CD4-positive, CD25-positive, alpha-beta regulatory T cell (primary cell): ENCODE measurements at regions not wholly inside any gene's neighbourhood (a gene's known extent, or its start where the extent isn't known, plus 50 kb on each side); places are given as distances from the start of the nearest gene placed in this dataset.

Experiments used
- ATAC-seq, 2 donors: fragments of 150-1000 bp; cut with Tn5 transposase; one replicate each; pipeline ENCODE4 v1.10.0; 2021; ENCODE audit warnings: low read depth in 2 of 2, moderate number of reproducible peaks in 2 of 2, moderate library complexity in 1 of 2
- DNase-seq, 3 donors: peaks; one replicate each; pipeline versions ENCODE4 v3.0.0 to v3.0.0-alpha.2; 2012 to 2022; ENCODE audit warnings: mixed read lengths in 1 of 3
- H3K27ac ChIP-seq: one replicate; pipeline ENCODE4 v1.7.0; 2013; ENCODE audit warnings: mild to moderate bottlenecking, low read length; ENCODE audit not compliant: insufficient read depth, poor library complexity, severe bottlenecking
- H3K27me3 ChIP-seq: one replicate; pipeline ENCODE4 v1.7.0; 2013; ENCODE audit warnings: low read length; ENCODE audit not compliant: control insufficient read depth, insufficient read depth
- H3K36me3 ChIP-seq: one replicate; pipeline ENCODE4 v1.7.0; 2013; ENCODE audit warnings: mild to moderate bottlenecking, low read length, moderate library complexity; ENCODE audit not compliant: control insufficient read depth, insufficient read depth
- H3K4me1 ChIP-seq: 2 replicates; pipeline ENCODE4 v1.7.0; 2013; ENCODE audit warnings: mild to moderate bottlenecking, low read length; ENCODE audit not compliant: insufficient read depth, control insufficient read depth, poor library complexity, severe bottlenecking
- H3K4me3 ChIP-seq: one replicate; pipeline ENCODE4 v1.7.0; 2013; ENCODE audit warnings: low read depth, mild to moderate bottlenecking, low read length, moderate library complexity
- H3K9me3 ChIP-seq, 2 experiments: 1 replicate in 1 of 2; 2 replicates in 1 of 2; pipeline ENCODE4 v1.7.0; 2013; ENCODE audit warnings: low read length in 2 of 2, mild to moderate bottlenecking in 1 of 2, moderate library complexity in 1 of 2; ENCODE audit not compliant: control insufficient read depth in 2 of 2
- H3K27ac Mint-ChIP-seq, 3 donors: one replicate each; pipeline ENCODE4 v1.8.0; 2020 to 2022; ENCODE audit warnings: mild to moderate bottlenecking in 3 of 3, mixed read lengths in 3 of 3, moderate library complexity in 2 of 3
- H3K27me3 Mint-ChIP-seq: one replicate; pipeline ENCODE4 v1.8.0; 2022; ENCODE audit warnings: mild to moderate bottlenecking, mixed read lengths
- H3K36me3 Mint-ChIP-seq: one replicate; pipeline ENCODE4 v1.8.0; 2020; ENCODE audit warnings: mixed read lengths
- H3K4me1 Mint-ChIP-seq, 4 donors: one replicate each; pipeline ENCODE4 v1.8.0; 2020 to 2022; ENCODE audit warnings: mixed read lengths in 4 of 4, mild to moderate bottlenecking in 1 of 4
- H3K4me3 Mint-ChIP-seq, 4 donors: one replicate each; pipeline ENCODE4 v1.8.0; 2020 to 2022; ENCODE audit warnings: mild to moderate bottlenecking in 4 of 4, mixed read lengths in 4 of 4, moderate library complexity in 3 of 4
- H3K9me3 Mint-ChIP-seq, 7 donors: one replicate each; pipeline ENCODE4 v1.8.0; 2020 to 2022; ENCODE audit warnings: mixed read lengths in 7 of 7, mild to moderate bottlenecking in 3 of 7, moderate library complexity in 2 of 7

DNA sequence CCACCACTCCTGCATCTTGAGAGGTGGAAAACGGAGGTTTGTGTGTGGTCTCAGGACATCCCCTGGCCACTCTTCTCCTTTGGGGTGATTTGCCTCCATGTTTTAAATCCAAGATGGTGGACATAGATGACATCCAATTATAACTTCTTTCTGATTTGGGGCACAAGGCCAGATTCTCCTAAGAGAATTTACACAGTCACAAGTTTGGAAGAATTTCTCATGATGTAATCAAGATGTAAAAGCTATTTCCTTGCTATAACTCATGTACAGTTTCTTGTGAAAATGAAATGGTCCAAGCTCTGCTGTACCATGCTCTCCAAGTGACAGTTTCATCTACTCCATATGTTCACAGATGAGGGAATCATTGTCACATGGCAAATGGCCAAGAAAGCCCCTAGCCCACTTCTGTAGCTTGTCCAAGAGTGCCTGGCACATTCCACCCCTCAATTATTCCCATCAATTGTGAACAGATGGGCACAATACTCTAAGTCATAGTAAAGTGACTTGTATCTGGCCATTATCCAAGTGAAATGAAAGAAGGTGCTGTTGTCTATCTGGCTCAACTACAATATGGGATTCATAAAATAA, 134.6 kb upstream of the ROPN1 start:
- ATAC-seq (no peak), DNase-seq (no peak)
- H3K36me3 ChIP-seq: no peaks in the 10 kb centered on the region
- no peak overlapping the region for H3K27ac ChIP-seq
- H3K9me3 ChIP-seq: no peaks in the 10 kb centered on the region
- no peaks in the 10 kb centered on the region for H3K4me1 Mint-ChIP-seq
- no peaks in the 10 kb centered on the region for H3K4me1 ChIP-seq
- no peak overlapping the region for H3K27ac Mint-ChIP-seq
- H3K27me3 Mint-ChIP-seq: peaks cover 6% of the 10 kb centered on the region
- no peaks in the 10 kb centered on the region for H3K36me3 Mint-ChIP-seq
- H3K4me3 ChIP-seq: no peak overlapping the region
- H3K4me3 Mint-ChIP-seq: no peak overlapping the region
- H3K27me3 ChIP-seq: peaks cover 9% of the 10 kb centered on the region
- H3K9me3 Mint-ChIP-seq: no peaks in the 10 kb centered on the region

DNA sequence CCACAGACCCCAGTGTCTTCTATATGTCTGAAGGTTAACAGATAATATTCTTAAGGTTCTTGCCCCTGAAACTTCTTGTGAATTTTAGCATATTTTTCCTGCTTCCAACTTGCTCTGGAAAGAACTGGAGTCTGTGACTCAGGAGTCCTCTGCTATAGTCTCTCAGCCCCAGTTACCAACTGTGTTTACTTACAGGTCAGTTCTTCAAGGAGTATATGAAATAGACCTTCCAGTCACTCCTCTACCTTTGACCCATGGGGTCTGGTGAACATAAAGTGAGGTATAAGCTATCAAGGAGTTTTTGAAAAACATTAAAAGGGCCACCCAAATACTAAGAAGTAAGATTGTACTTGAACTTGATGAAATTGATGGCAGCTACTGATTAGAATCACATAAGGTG, 139.2 kb upstream of the ROPN1 start:
- no peaks in the 10 kb centered on the region for H3K9me3 Mint-ChIP-seq
- no peaks in the 10 kb centered on the region for H3K9me3 ChIP-seq
- H3K4me3 Mint-ChIP-seq: no peak overlapping the region
- no peaks in the 10 kb centered on the region for H3K4me1 ChIP-seq
- no peak overlapping the region for H3K27ac ChIP-seq
- DNase-seq (no peak), ATAC-seq (no peak)
- H3K27ac Mint-ChIP-seq: no peak overlapping the region
- peaks cover 6% of the 10 kb centered on the region for H3K27me3 ChIP-seq
- no peak overlapping the region for H3K4me3 ChIP-seq
- H3K4me1 Mint-ChIP-seq: no peaks in the 10 kb centered on the region
- H3K36me3 ChIP-seq: no peaks in the 10 kb centered on the region
- H3K27me3 Mint-ChIP-seq: peaks cover under 1% of the 10 kb centered on the region
- no peaks in the 10 kb centered on the region for H3K36me3 Mint-ChIP-seq

DNA sequence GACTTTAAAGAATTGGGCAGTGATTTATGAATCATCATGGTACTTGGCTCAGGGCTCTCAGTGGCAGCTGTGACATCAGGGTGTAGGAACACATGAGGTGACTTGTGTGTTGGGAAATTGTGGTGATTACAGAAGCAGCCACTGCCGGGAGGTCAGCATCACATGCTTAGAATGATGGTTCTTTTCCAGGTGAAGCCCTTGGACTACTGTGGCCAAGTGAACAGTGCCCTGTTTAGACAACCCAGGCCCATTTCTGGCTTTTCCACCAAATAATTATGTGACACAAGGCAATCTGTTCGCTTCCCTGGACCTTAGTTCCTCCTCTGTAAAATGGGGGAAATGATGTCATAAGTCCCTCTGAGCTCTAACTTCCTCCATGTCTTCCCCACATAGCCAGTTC, 139.7 kb upstream of the ROPN1 start:
- no peaks in the 10 kb centered on the region for H3K36me3 Mint-ChIP-seq
- H3K9me3 ChIP-seq: no peaks in the 10 kb centered on the region
- no peaks in the 10 kb centered on the region for H3K9me3 Mint-ChIP-seq
- no peaks in the 10 kb centered on the region for H3K4me1 ChIP-seq
- no peak for ATAC-seq
- no peak overlapping the region for H3K4me3 Mint-ChIP-seq
- H3K4me3 ChIP-seq: no peak overlapping the region
- no peak overlapping the region for H3K27ac ChIP-seq
- no peaks in the 10 kb centered on the region for H3K4me1 Mint-ChIP-seq
- no peak for DNase-seq
- H3K27ac Mint-ChIP-seq: no peak overlapping the region
- H3K27me3 Mint-ChIP-seq: no peaks in the 10 kb centered on the region
- no peaks in the 10 kb centered on the region for H3K36me3 ChIP-seq
- peaks cover 6% of the 10 kb centered on the region for H3K27me3 ChIP-seq

DNA sequence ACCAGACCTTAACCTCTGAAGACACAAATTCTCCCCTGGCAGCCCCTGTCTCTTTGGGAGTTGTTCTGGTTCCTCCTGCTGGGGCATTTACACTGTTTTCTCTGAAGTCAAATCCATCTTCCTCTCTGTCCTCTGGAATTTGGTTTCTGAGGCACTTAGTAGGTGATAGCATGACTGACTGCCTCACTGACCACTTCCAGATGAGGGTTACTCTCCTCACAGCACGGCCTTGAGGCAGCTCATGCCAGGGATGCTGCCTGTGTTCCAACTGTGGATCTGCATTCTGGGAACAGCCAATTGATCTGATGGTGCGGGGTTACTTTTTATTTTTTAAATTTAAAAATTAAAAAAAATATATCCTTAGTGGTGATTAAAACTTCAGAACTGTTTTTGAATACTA, 140.9 kb upstream of the ROPN1 start:
- Mint-ChIP-seq H3K4me1 (no peaks in the 10 kb centered on the region), H3K9me3 (peaks cover 0 to 1% (median 0%) of the 10 kb centered on the region in 7 donors), H3K4me3 (no peak overlapping the region), H3K27me3 (no peaks in the 10 kb centered on the region), H3K27ac (no peak overlapping the region), H3K36me3 (no peaks in the 10 kb centered on the region)
- Histone ChIP-seq H3K9me3 (no peaks in the 10 kb centered on the region), H3K27ac (no peak overlapping the region), H3K27me3 (peaks cover 6% of the 10 kb centered on the region), H3K36me3 (no peaks in the 10 kb centered on the region), H3K4me1 (no peaks in the 10 kb centered on the region), H3K4me3 (no peak overlapping the region)
- ATAC-seq (no peak), DNase-seq (no peak)

DNA sequence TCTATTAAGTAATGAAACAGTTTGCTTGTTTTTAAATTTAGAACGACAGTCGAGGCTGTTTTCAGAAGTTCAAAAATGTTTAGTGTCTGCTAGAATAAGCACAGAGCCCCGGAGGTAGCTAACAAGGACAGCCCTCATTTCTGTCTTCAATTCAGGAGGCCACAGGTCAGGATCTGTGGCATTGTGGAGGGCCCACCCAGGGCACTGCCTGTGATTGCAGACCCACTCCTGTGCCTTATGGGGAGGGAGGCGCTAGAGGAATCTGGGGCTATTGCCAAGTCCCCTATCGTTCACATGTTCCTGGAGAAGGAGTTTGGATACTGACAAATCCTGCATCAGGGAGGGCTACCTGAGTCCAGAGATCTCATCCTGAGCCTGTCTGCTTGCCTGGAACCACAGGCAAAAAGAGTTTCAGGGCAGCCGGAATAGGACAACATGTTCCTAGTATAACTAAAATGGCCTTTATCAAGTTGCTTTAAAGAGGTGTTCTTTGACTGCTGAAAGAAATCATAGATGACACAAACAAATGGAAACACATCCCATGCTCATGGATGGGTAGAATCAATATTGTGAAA, 141.5 kb upstream of the ROPN1 start:
- H3K36me3 Mint-ChIP-seq: no peaks in the 10 kb centered on the region
- H3K4me1 ChIP-seq: no peaks in the 10 kb centered on the region
- no peaks in the 10 kb centered on the region for H3K36me3 ChIP-seq
- H3K4me3 Mint-ChIP-seq: no peak overlapping the region
- H3K27ac ChIP-seq: no peak overlapping the region
- H3K9me3 Mint-ChIP-seq: peaks cover 0 to 1% (median 0%) of the 10 kb centered on the region in 7 donors
- ATAC-seq: no peak
- no peaks in the 10 kb centered on the region for H3K9me3 ChIP-seq
- no peak overlapping the region for H3K4me3 ChIP-seq
- DNase-seq: no peak
- no peaks in the 10 kb centered on the region for H3K27me3 Mint-ChIP-seq
- peaks cover 6% of the 10 kb centered on the region for H3K27me3 ChIP-seq
- no peak overlapping the region for H3K27ac Mint-ChIP-seq
- no peaks in the 10 kb centered on the region for H3K4me1 Mint-ChIP-seq

DNA sequence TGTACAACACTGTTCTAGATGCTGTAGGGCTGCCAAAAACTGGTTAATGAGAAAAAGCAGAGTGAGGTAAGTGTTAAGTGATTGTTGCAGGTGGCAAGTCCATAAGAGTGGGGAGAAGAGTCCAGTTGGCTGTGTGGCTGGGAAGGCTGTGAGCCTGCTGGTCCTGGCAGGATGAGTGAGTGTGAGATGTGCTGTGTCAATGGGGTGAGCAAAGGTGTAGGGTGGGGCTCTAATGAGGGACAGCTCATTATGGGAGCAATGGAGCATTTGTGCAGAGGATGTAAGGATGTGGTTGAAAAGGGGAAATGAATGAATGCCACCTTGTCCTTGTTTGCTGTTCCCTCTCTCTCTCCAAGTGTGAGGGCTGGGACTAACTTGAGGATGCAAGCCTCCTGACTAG, 145.3 kb upstream of the ROPN1 start:
- Histone ChIP-seq H3K36me3 (no peaks in the 10 kb centered on the region), H3K4me3 (no peak overlapping the region), H3K9me3 (no peaks in the 10 kb centered on the region), H3K27me3 (no peaks in the 10 kb centered on the region), H3K4me1 (no peaks in the 10 kb centered on the region), H3K27ac (no peak overlapping the region)
- H3K4me3 Mint-ChIP-seq: no peak overlapping the region
- no peaks in the 10 kb centered on the region for H3K36me3 Mint-ChIP-seq
- no peak overlapping the region for H3K27ac Mint-ChIP-seq
- ATAC-seq (no peak), DNase-seq (no peak)
- peaks cover 0 to 1% (median 0%) of the 10 kb centered on the region in 7 donors for H3K9me3 Mint-ChIP-seq
- H3K27me3 Mint-ChIP-seq: no peaks in the 10 kb centered on the region
- no peaks in the 10 kb centered on the region for H3K4me1 Mint-ChIP-seq

DNA sequence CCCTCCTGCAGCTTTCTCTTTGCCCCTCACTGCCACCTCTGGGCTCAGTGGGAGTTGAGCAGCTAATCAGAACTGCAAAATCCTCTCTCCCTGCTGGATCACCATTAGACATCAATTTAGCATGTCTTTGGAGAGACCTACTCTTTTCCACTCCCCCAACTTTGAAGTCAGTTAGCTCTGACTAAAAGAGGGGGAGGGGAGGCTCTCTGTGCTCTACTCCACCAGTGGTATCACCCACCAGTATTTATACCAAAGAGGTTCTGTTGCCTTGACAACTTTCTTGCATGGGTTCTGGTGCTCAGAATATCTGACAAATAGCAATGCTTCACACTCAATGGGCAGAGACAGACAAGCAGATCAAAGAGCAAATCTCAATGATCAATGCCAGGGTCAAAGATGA, 146.2 kb upstream of the ROPN1 start:
- Mint-ChIP-seq H3K27me3 (no peaks in the 10 kb centered on the region), H3K36me3 (no peaks in the 10 kb centered on the region), H3K9me3 (peaks cover 0 to 1% (median 0%) of the 10 kb centered on the region in 7 donors), H3K4me3 (no peak overlapping the region), H3K27ac (no peak overlapping the region), H3K4me1 (no peaks in the 10 kb centered on the region)
- no peak for DNase-seq
- no peaks in the 10 kb centered on the region for H3K4me1 ChIP-seq
- no peak for ATAC-seq
- H3K9me3 ChIP-seq: no peaks in the 10 kb centered on the region
- H3K36me3 ChIP-seq: no peaks in the 10 kb centered on the region
- no peak overlapping the region for H3K4me3 ChIP-seq
- H3K27ac ChIP-seq: no peak overlapping the region
- H3K27me3 ChIP-seq: no peaks in the 10 kb centered on the region

DNA sequence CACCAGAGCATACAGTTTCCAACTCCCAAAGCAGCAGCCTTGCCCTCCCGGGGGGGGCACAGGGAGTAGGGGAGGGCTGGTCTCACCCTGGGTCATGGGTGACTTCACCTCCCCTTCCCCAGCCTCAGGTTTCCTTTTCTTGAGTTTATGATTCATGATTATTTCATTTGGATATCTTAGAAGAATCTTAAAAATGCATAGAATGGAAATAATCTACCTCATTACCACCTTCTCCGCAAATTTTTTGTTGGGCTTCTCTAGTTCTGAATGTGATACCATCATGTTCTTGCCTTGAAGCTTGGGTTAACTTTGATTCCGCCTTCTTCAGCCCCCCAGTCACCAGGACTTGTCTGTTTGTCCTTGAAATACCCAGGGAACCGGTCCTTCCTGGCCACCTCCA, 148.8 kb upstream of the ROPN1 start:
- H3K27me3 ChIP-seq: no peaks in the 10 kb centered on the region
- peaks cover 0 to 1% (median 0%) of the 10 kb centered on the region in 7 donors for H3K9me3 Mint-ChIP-seq
- H3K4me1 ChIP-seq: no peaks in the 10 kb centered on the region
- no peaks in the 10 kb centered on the region for H3K4me1 Mint-ChIP-seq
- no peaks in the 10 kb centered on the region for H3K9me3 ChIP-seq
- H3K27me3 Mint-ChIP-seq: no peaks in the 10 kb centered on the region
- H3K27ac Mint-ChIP-seq: no peak overlapping the region
- no peak overlapping the region for H3K4me3 Mint-ChIP-seq
- ATAC-seq (no peak), DNase-seq (no peak)
- H3K36me3 Mint-ChIP-seq: no peaks in the 10 kb centered on the region
- no peak overlapping the region for H3K27ac ChIP-seq
- H3K4me3 ChIP-seq: no peak overlapping the region
- H3K36me3 ChIP-seq: no peaks in the 10 kb centered on the region
